Esophagus muscularis mucosa (tissue), 4 donors: ENCODE measurements at regions not wholly inside any gene's neighbourhood (a gene's known extent, or its start where the extent isn't known, plus 50 kb on each side); places are given as distances from the start of the nearest gene placed in this dataset.

Experiments
- CTCF ChIP-seq, 3 experiments: fragments of 200-600 bp in 2 of 3; fragments of 450-650 bp in 1 of 3; sonication (generic) in 2 of 3; IDR thresholded peaks; one replicate each; pipeline ENCODE4 v1.5.1; 2017 to 2019; ENCODE audit warnings: antibody characterized with exemption in 3 of 3, mild to moderate bottlenecking in 2 of 3, moderate library complexity in 1 of 3
- EP300 ChIP-seq: sonication (generic); formaldehyde crosslinking; IDR thresholded peaks from one replicate; pipeline ENCODE4 v1.6.1; 2017; ENCODE audit warnings: antibody characterized with exemption
- POLR2A ChIP-seq: fragments of 450-650 bp; IDR thresholded peaks from one replicate; pipeline ENCODE4 v1.6.1; 2017; ENCODE audit warnings: antibody characterized with exemption, moderate library complexity, mild to moderate bottlenecking, low read depth
- POLR2AphosphoS5 ChIP-seq, 2 donors: sonication (generic); formaldehyde crosslinking; IDR thresholded peaks; one replicate each; pipeline ENCODE4 v1.6.1; 2017; ENCODE audit warnings: antibody characterized with exemption in 2 of 2

- TF ChIP-seq CTCF (IDR thresholded peaks at IDR 0.05) (no peak), POLR2AphosphoS5 (IDR thresholded peaks at IDR 0.05) (no peak), POLR2A (no peak), EP300 (no peak)
Measured at GRCh38 chr21:27130154-27130553, 163.3 kb upstream of the ADAMTS5 start.
